DND-41 (cell line): ENCODE measurements at regions not wholly inside any gene's neighbourhood (a gene's known extent, or its start where the extent isn't known, plus 50 kb on each side); places are given as distances from the start of the nearest gene placed in this dataset.

Experiments
- EZH2 ChIP-seq: IDR thresholded peaks from 3 replicates; pipeline ENCODE4 v1.6.1; 2012; ENCODE audit warnings: borderline replicate concordance, low read depth, mild to moderate bottlenecking, moderate library complexity, low read length, inconsistent platforms; ENCODE audit not compliant: severe bottlenecking
- TF ChIP-seq, protein P1 (sequence below): IDR thresholded peaks from 2 replicates; pipeline ENCODE4 v1.5.1; 2012; ENCODE audit warnings: borderline replicate concordance, low read length, moderate library complexity, mild to moderate bottlenecking; ENCODE audit not compliant: poor library complexity, severe bottlenecking; ENCODE audit errors: extremely low read depth

DNA sequence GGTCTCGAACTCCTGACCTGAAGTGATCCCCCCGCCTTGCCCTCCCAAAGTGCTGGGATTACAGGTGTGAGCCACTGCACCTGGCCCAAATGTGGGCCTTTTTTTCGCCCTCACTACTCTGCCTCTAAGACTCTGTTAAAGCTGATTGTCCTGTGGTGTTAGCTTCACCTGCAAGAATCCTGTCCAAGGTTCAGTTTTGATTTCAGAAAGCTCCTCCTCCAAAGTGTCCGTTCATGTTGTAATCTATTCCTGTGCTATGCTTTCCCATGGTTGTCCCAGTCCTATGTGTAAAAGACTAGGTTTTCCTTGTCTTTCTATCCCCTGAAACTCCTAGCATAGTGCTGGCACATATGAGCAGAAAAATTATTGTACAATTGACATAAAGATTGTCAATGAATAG, 440.9 kb downstream of the KLF5 start:
- TF ChIP-seq, protein P1, sequence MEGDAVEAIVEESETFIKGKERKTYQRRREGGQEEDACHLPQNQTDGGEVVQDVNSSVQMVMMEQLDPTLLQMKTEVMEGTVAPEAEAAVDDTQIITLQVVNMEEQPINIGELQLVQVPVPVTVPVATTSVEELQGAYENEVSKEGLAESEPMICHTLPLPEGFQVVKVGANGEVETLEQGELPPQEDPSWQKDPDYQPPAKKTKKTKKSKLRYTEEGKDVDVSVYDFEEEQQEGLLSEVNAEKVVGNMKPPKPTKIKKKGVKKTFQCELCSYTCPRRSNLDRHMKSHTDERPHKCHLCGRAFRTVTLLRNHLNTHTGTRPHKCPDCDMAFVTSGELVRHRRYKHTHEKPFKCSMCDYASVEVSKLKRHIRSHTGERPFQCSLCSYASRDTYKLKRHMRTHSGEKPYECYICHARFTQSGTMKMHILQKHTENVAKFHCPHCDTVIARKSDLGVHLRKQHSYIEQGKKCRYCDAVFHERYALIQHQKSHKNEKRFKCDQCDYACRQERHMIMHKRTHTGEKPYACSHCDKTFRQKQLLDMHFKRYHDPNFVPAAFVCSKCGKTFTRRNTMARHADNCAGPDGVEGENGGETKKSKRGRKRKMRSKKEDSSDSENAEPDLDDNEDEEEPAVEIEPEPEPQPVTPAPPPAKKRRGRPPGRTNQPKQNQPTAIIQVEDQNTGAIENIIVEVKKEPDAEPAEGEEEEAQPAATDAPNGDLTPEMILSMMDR: no peak
- no peak for TF ChIP-seq EZH2
